GM18511 (cell line): ENCODE measurements at regions not wholly inside any gene's neighbourhood (a gene's known extent, or its start where the extent isn't known, plus 50 kb on each side); places are given as distances from the start of the nearest gene placed in this dataset.
"Not testable (repeated sequence)": the region's sequence is repeated elsewhere in the genome, so short reads cannot be mapped to it uniquely, and the experiment has no call there.

Experiments
- ATAC-seq: cut with Tn5 transposase; IDR thresholded peaks from one replicate; pipeline ENCODE4 v1.9.1; 2021; ENCODE audit warnings: mild to moderate bottlenecking, moderate library complexity; ENCODE audit not compliant: unreplicated experiment

- no peak for ATAC-seq
Measured at GRCh38 chr13:109297628-109298027, 488.8 kb downstream of the IRS2 start.

- ATAC-seq: no peak
Measured at GRCh38 chr13:109293166-109293565, 493.2 kb downstream of the IRS2 start.

- no peak for ATAC-seq
Measured at GRCh38 chr13:109288151-109288709, 498.2 kb downstream of the IRS2 start.

- ATAC-seq: no peak
Measured at GRCh38 chr13:109287553-109287952, 498.8 kb downstream of the IRS2 start.

- no peak for ATAC-seq
Measured at GRCh38 chr13:109285586-109285985, 500.8 kb downstream of the IRS2 start.

- no peak for ATAC-seq
Measured at GRCh38 chr13:109281903-109282635, 504.3 kb downstream of the IRS2 start.

- no peak for ATAC-seq
Measured at GRCh38 chr13:109281017-109281902, 505.1 kb downstream of the IRS2 start.

GRCh38 chr13:109276261-109276660 lies 510.1 kb downstream of the IRS2 start:
- no peak for ATAC-seq

GRCh38 chr13:109275852-109276251 lies 510.5 kb downstream of the IRS2 start:
- ATAC-seq: no peak

GRCh38 chr13:109275139-109275745 lies 511.1 kb downstream of the IRS2 start:
- no peak for ATAC-seq

- ATAC-seq: no peak
Measured at GRCh38 chr13:109274188-109274821, 512.1 kb downstream of the IRS2 start.

- no peak for ATAC-seq
Measured at GRCh38 chr13:109273326-109273751, 513.0 kb downstream of the IRS2 start.

GRCh38 chr13:109272595-109273325 lies 513.6 kb downstream of the IRS2 start:
- ATAC-seq: no peak

- ATAC-seq: no peak
Measured at GRCh38 chr13:109271555-109272541, 514.5 kb downstream of the IRS2 start.

- ATAC-seq: no peak
Measured at GRCh38 chr13:109271061-109271460, 515.3 kb downstream of the IRS2 start.

- ATAC-seq: not testable (repeated sequence)
Measured at GRCh38 chr13:109269381-109269780, 517.0 kb downstream of the IRS2 start.

- not testable (repeated sequence) for ATAC-seq
Measured at GRCh38 chr13:109268492-109268891, 517.9 kb downstream of the IRS2 start.

GRCh38 chr13:109267400-109267799 lies 519.0 kb downstream of the IRS2 start:
- not testable (repeated sequence) for ATAC-seq

- not testable (repeated sequence) for ATAC-seq
Measured at GRCh38 chr13:109265438-109265742, 521.0 kb downstream of the IRS2 start.
